ENCODE measurements at regions not wholly inside any gene's neighbourhood (a gene's known extent, or its start where the extent isn't known, plus 50 kb on each side); places are given as distances from the start of the nearest gene placed in this dataset.

- TF ChIP-seq ZNF646 (CRISPR knock-in tag; IDR thresholded peaks at IDR 0.05), result 0 out of 2 replicates have a peak, but pooled peaks have one; percentile 57
- no peak for TF ChIP-seq ZNF17 (CRISPR knock-in tag; IDR thresholded peaks at IDR 0.05)
- TF ChIP-seq NFATC3 (CRISPR knock-in tag; IDR thresholded peaks at IDR 0.05), result no peak
- no peak for TF ChIP-seq ZNF451 (CRISPR knock-in tag; IDR thresholded peaks at IDR 0.05)
- peak; percentile 86 for TF ChIP-seq SIX4 (CRISPR knock-in tag; IDR thresholded peaks at IDR 0.05)
- no peak for TF ChIP-seq ZZZ3 (CRISPR knock-in tag; IDR thresholded peaks at IDR 0.05; ENCODE audit: borderline replicate concordance)
- TF ChIP-seq SP1 (IDR thresholded peaks at IDR 0.05), result no peak
- no peak for TF ChIP-seq SP1 (CRISPR knock-in tag; IDR thresholded peaks at IDR 0.05)
- TF ChIP-seq AFF4 (CRISPR knock-in tag; IDR thresholded peaks at IDR 0.05), result no peak
- peak; percentile 38; the same call in 1 of the 2 replicates for TF ChIP-seq GABPB1 (CRISPR knock-in tag; IDR thresholded peaks at IDR 0.05)
- no peak; the same call in 1 of the 2 replicates for TF ChIP-seq NFYB (CRISPR knock-in tag; IDR thresholded peaks at IDR 0.05)
- peak; percentile 85 for TF ChIP-seq TGIF2 (CRISPR knock-in tag; IDR thresholded peaks at IDR 0.05)
- peak; percentile 83 for TF ChIP-seq PATZ1 (CRISPR knock-in tag; IDR thresholded peaks at IDR 0.05)
- TF ChIP-seq FIP1L1 (IDR thresholded peaks at IDR 0.05; ENCODE audit: borderline replicate concordance, insufficient read depth, low read depth, low read length), result no peak
- no peak for TF ChIP-seq MTF2 (CRISPR knock-in tag; IDR thresholded peaks at IDR 0.05; ENCODE audit: borderline replicate concordance)
- TF ChIP-seq ZNF75D (CRISPR knock-in tag; IDR thresholded peaks at IDR 0.05; ENCODE audit: borderline replicate concordance), result no peak
- no peak for TF ChIP-seq TRAFD1 (CRISPR knock-in tag; IDR thresholded peaks at IDR 0.05; ENCODE audit: borderline replicate concordance)
These were observed 272.0 kb upstream of the DIO3 start (continued) for GRCh38 chr14:101289230-101289690.
